HFF-Myc (cell line): ENCODE measurements at regions not wholly inside any gene's neighbourhood (a gene's known extent, or its start where the extent isn't known, plus 50 kb on each side); places are given as distances from the start of the nearest gene placed in this dataset.

Experiments used
- DNase-seq: peaks from one replicate; pipeline ENCODE4 v3.0.0-alpha.2; 2011; ENCODE audit warnings: low read depth; ENCODE audit errors: extremely low read depth
- H3K4me3 ChIP-seq: replicated peaks from 2 replicates; pipeline ENCODE4 v1.5.1; 2011; ENCODE audit warnings: low read depth, mild to moderate bottlenecking, control low read depth, low read length
- CTCF ChIP-seq: IDR thresholded peaks from 2 replicates; pipeline ENCODE4 v1.5.1; 2012; ENCODE audit warnings: mild to moderate bottlenecking, low read depth, low read length, control low read depth; ENCODE audit errors: missing control alignments

DNA sequence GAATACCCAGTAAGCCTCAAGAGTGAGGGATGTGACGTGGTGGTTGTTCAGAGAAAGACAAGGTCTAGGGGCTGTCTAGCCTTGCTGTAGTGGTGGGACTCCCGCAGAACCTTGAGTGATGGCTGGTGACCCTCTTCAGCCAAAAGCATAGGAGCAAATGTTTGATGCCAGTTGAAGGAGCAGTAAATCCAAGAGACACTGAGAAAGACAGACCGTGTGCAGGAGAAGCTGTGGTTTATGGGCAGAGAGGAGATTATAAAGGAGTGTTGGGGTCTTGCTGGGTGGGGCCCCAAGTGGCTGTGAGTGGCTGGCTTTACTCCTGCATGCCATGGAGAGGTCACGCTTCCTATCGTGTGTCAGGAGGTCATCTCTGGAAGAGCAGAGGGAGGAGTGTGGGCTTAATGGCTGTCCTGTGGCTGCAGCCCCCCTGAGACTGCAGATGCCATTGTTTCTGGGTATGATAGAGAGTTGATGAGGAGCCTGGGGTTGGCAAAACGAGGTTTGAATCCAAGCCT lies 152.0 kb upstream of the CCND2 start:
- no peak for TF ChIP-seq CTCF
- no peak overlapping the region for H3K4me3 ChIP-seq
- DNase-seq, result no peak

DNA sequence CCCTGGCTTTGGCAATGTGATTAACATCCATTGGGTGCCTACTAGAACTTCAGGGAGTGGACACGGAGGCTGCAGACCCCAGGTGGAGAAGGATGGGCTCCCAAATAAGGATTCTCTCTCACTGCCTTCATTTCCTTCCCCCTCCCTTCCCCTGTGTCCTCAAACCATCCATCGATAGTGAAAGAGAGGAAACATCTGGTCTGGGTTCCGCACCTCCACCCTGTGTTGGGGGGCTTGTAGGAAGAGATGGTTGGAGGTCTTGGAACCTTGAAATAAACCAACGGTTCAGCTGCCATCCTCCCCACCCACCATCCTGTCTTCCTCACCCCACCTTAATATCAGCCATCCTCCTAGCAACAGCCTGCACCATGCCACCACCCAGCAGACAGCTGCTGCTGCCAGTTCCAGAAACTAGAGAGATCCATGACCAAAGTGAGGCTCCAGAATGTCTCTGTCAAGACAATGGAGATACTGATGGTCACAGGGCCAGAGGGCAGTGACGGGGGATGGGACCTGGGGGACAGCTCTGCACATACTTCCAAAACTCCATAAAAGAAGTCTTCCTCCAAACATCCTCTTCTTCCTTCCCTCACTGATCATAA lies 153.1 kb upstream of the CCND2 start:
- no peak for TF ChIP-seq CTCF
- no peak overlapping the region for H3K4me3 ChIP-seq
- DNase-seq, result no peak

GRCh38 chr12:4119157-4119761 lies 154.3 kb upstream of the CCND2 start:
- DNase-seq, result no peak
- no peak for TF ChIP-seq CTCF
- no peak overlapping the region for H3K4me3 ChIP-seq

DNA sequence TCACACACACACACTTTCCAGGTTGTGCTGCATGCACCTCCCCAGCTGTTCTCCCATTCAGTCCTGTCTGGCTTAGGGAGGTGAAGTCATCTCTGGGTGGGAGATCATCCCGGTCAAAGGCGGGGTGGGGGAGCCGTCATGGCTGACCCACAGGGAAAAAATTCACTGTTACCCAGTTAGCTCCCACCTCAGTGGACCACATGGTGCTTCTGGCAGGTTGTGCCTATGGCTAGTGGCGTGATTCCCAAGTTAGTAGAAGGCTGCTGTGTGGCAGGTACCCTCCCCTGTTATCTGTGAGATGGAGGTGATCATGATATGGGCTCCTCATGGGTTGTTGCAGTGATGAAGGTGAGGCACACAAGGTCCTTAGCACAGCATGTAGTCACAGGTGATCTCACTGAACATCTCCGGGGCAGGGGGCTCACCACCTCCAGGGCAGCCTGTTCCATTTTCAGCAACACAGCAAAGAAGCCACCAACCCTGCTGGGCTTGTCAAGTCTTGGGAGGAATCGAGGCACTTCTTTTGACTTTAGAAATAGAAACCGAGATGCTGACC lies 154.9 kb upstream of the CCND2 start:
- H3K4me3 ChIP-seq, result no peak overlapping the region
- TF ChIP-seq CTCF, result no peak
- no peak for DNase-seq

DNA sequence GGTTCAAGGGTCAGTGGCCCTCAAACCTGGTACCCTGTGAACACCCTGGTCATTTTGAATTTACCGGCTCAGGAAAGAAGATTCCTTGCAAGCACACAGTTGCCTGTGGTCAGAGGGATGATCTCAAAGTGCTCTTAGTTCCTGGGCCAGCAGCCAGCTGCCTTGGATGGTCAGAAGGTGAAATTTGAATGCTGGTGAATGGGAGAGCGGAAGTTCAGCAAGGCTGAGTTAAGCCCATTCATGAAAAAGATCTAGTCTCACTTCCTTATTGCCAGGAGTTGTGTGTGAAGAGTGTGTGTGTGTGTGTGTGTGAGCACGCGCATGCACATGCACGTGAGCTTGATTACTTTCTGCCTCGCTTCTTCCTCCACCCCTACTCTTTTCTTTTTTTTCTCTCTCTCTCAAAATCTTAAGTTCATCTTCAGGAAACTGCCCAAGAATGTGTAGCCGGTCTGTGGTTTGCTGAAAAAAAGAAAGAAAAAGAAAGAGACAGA lies 155.5 kb upstream of the CCND2 start:
- no peak for DNase-seq
- no peak overlapping the region for H3K4me3 ChIP-seq

GRCh38 chr12:4117386-4118016 lies 156.1 kb upstream of the CCND2 start:
- no peak overlapping the region for H3K4me3 ChIP-seq
- TF ChIP-seq CTCF, result no peak

More for the DNA sequence above, 155.5 kb upstream of the CCND2 start:
- TF ChIP-seq CTCF, result no peak

More at GRCh38 chr12:4117386-4118016, 156.1 kb upstream of the CCND2 start:
- DNase-seq, result no peak
